NCI-H2107 treated with DMSO at 0.1 percent for 48 hours (cell line): ENCODE measurements at regions not wholly inside any gene's neighbourhood (a gene's known extent, or its start where the extent isn't known, plus 50 kb on each side); places are given as distances from the start of the nearest gene placed in this dataset.
"Not testable (repeated sequence)": the region's sequence is repeated elsewhere in the genome, so short reads cannot be mapped to it uniquely, and the experiment has no call there.

Experiments
- DNase-seq: peaks from one replicate; lab custom pipeline; 2025; ENCODE audit not compliant: unreplicated experiment; lab: John Stamatoyannopoulos, UW

GRCh38 chr7:8809320-8809719, 375.9 kb downstream of the NXPH1 start:
- no peak for DNase-seq

GRCh38 chr7:8817448-8818036, 384.1 kb downstream of the NXPH1 start:
- DNase-seq = no peak

- no peak for DNase-seq
These were observed 385.0 kb downstream of the NXPH1 start for GRCh38 chr7:8818406-8818805.

GRCh38 chr7:8822595-8822994, 389.2 kb downstream of the NXPH1 start:
- no peak for DNase-seq

GRCh38 chr7:8823486-8823885, 390.1 kb downstream of the NXPH1 start:
- no peak for DNase-seq

GRCh38 chr7:8827329-8827728, 393.9 kb downstream of the NXPH1 start:
- no peak for DNase-seq

GRCh38 chr7:8829100-8829499, 395.7 kb downstream of the NXPH1 start:
- DNase-seq = no peak

GRCh38 chr7:8831376-8831775, 398.0 kb downstream of the NXPH1 start:
- no peak for DNase-seq

GRCh38 chr7:8833355-8833754, 399.9 kb downstream of the NXPH1 start:
- DNase-seq = no peak

GRCh38 chr7:8841171-8841570, 407.8 kb downstream of the NXPH1 start:
- no peak for DNase-seq

- DNase-seq = no peak
These were observed 438.3 kb downstream of the NXPH1 start for GRCh38 chr7:8871716-8872115.

GRCh38 chr7:8881916-8882315, 448.5 kb downstream of the NXPH1 start:
- no peak for DNase-seq

- no peak for DNase-seq
These were observed 452.1 kb downstream of the NXPH1 start for GRCh38 chr7:8885480-8886000.

GRCh38 chr7:8890346-8890745, 456.9 kb downstream of the NXPH1 start:
- DNase-seq = not testable (repeated sequence)

GRCh38 chr7:8893775-8894174, 460.4 kb downstream of the NXPH1 start:
- DNase-seq = no peak

- no peak for DNase-seq
These were observed 473.1 kb downstream of the NXPH1 start for GRCh38 chr7:8906396-8907075.

GRCh38 chr7:8908889-8909288, 475.5 kb downstream of the NXPH1 start:
- no peak for DNase-seq

- no peak for DNase-seq
These were observed 480.3 kb downstream of the NXPH1 start for GRCh38 chr7:8913682-8914081.

GRCh38 chr7:8921807-8922206, 488.4 kb downstream of the NXPH1 start:
- DNase-seq = no peak

- no peak for DNase-seq
These were observed 489.3 kb downstream of the NXPH1 start for GRCh38 chr7:8922726-8923125.

GRCh38 chr7:8923164-8923806, 489.9 kb downstream of the NXPH1 start:
- no peak for DNase-seq

- DNase-seq = no peak
These were observed 498.7 kb downstream of the NXPH1 start for GRCh38 chr7:8931906-8932646.
